OCI-LY1 (cell line): ENCODE measurements at regions not wholly inside any gene's neighbourhood (a gene's known extent, or its start where the extent isn't known, plus 50 kb on each side); places are given as distances from the start of the nearest gene placed in this dataset.

Experiments used
- H2AFZ ChIP-seq: fragments of 200-600 bp; sonication (generic), shearing (Covaris generic); 2 replicates; pipeline ENCODE4 v1.6.0; 2014; ENCODE audit warnings: antibody characterized with exemption, mild to moderate bottlenecking, low read length
- H3F3A ChIP-seq: fragments of 200-600 bp; sonication (generic), shearing (Covaris generic); 2 replicates; pipeline ENCODE4 v1.6.0; 2014; ENCODE audit warnings: mild to moderate bottlenecking, antibody characterized with exemption, low read length, moderate library complexity; ENCODE audit not compliant: insufficient read depth
- H3K27ac ChIP-seq: fragments of 200-600 bp; sonication (generic); 2 replicates; pipeline ENCODE4 v1.5.1; 2014; ENCODE audit warnings: low read length, mixed run types, mild to moderate bottlenecking, low read depth; ENCODE audit not compliant: poor library complexity, severe bottlenecking
- H3K27me3 ChIP-seq: fragments of 200-600 bp; sonication (generic); 2 replicates; pipeline ENCODE4 v1.6.0; 2014; ENCODE audit warnings: antibody characterized with exemption, mild to moderate bottlenecking, low read length, moderate library complexity; ENCODE audit not compliant: insufficient read depth
- H3K36me3 ChIP-seq: fragments of 200-600 bp; sonication (generic); 2 replicates; pipeline ENCODE4 v1.6.1; 2014; ENCODE audit warnings: mild to moderate bottlenecking, antibody characterized with exemption, low read length, moderate library complexity, mixed read lengths; ENCODE audit not compliant: insufficient read depth
- H3K4me1 ChIP-seq: fragments of 200-600 bp; sonication (generic); 2 replicates; pipeline ENCODE4 v1.5.1; 2014; ENCODE audit warnings: mild to moderate bottlenecking, low read length, moderate library complexity; ENCODE audit not compliant: insufficient read depth, severe bottlenecking
- H3K4me2 ChIP-seq: fragments of 200-600 bp; sonication (generic), shearing (Covaris generic); 2 replicates; pipeline ENCODE4 v1.6.1; 2014; ENCODE audit warnings: low read length
- H3K4me3 ChIP-seq: fragments of 200-600 bp; sonication (generic); 2 replicates; pipeline ENCODE4 v1.5.1; 2014; ENCODE audit warnings: low read length, low read depth, mild to moderate bottlenecking, mixed read lengths; ENCODE audit not compliant: poor library complexity, severe bottlenecking
- H3K79me2 ChIP-seq: fragments of 200-600 bp; shearing (Covaris generic); 2 replicates; pipeline ENCODE4 v1.6.1; 2016; ENCODE audit warnings: mixed run types, low read length, mixed read lengths; ENCODE audit not compliant: insufficient read depth
- H3K9ac ChIP-seq: fragments of 200-600 bp; sonication (generic), shearing (Covaris generic); 2 replicates; pipeline ENCODE4 v1.6.1; 2014; ENCODE audit warnings: mild to moderate bottlenecking, low read length, mixed read lengths
- H3K9me2 ChIP-seq: fragments of 200-600 bp; sonication (generic), shearing (Covaris generic); 2 replicates; pipeline ENCODE4 v1.6.1; 2014; ENCODE audit warnings: low read depth, mild to moderate bottlenecking, low read length, mixed read lengths
- H3K9me3 ChIP-seq: fragments of 200-600 bp; shearing (Covaris generic); 2 replicates; pipeline ENCODE4 v1.6.1; 2014; ENCODE audit warnings: low read length, mixed read lengths
- H4K20me1 ChIP-seq: fragments of 200-600 bp; sonication (generic), shearing (Covaris generic); 2 replicates; pipeline ENCODE4 v1.6.0; 2016; ENCODE audit warnings: mild to moderate bottlenecking, low read length; ENCODE audit not compliant: insufficient read depth
- CTCF ChIP-seq: fragments of 200-600 bp; sonication (generic), shearing (Covaris generic); IDR thresholded peaks from 2 replicates; pipeline ENCODE4 v1.5.1; 2017; ENCODE audit warnings: mild to moderate bottlenecking, antibody characterized with exemption, low read length, moderate library complexity, mixed read lengths
- EZH2 ChIP-seq: fragments of 200-600 bp; sonication (generic), shearing (Covaris generic); IDR thresholded peaks from 2 replicates; pipeline ENCODE4 v1.8.0; 2017; ENCODE audit warnings: borderline replicate concordance, mixed run types, mild to moderate bottlenecking, antibody characterized with exemption, low read length, moderate library complexity, mixed read lengths

GRCh38 chr7:121505021-121505420 lies 108.9 kb upstream of the FAM3C start:
- H3K9me3 ChIP-seq, result peaks cover 24% of the 10 kb centered on the region

GRCh38 chr7:121504482-121504881 lies 108.4 kb upstream of the FAM3C start:
- no peaks in the 10 kb centered on the region for H4K20me1 ChIP-seq
- no peaks in the 10 kb centered on the region for H3F3A ChIP-seq
- peaks cover 3% of the 10 kb centered on the region; the same call in 1 of the 2 replicates for H3K36me3 ChIP-seq
- H3K9me2 ChIP-seq, result no peaks in the 10 kb centered on the region
- H2AFZ ChIP-seq, result no peak overlapping the region
- no peak overlapping the region for H3K4me3 ChIP-seq
- no peaks in the 10 kb centered on the region for H3K27me3 ChIP-seq
- H3K79me2 ChIP-seq, result no peaks in the 10 kb centered on the region
- no peaks in the 10 kb centered on the region for H3K4me1 ChIP-seq
- no peak for TF ChIP-seq EZH2
- no peak for TF ChIP-seq CTCF
- no peak overlapping the region for H3K27ac ChIP-seq
- H3K9ac ChIP-seq, result no peak overlapping the region
- peaks cover 19% of the 10 kb centered on the region for H3K9me3 ChIP-seq
- no peak overlapping the region for H3K4me2 ChIP-seq

More at GRCh38 chr7:121505021-121505420, 108.9 kb upstream of the FAM3C start:
- peaks cover 3% of the 10 kb centered on the region; the same call in 1 of the 2 replicates for H3K36me3 ChIP-seq
- H4K20me1 ChIP-seq, result no peaks in the 10 kb centered on the region
- H3K9ac ChIP-seq, result no peak overlapping the region
- no peaks in the 10 kb centered on the region for H3K9me2 ChIP-seq
- no peaks in the 10 kb centered on the region for H3K27me3 ChIP-seq
- no peak for TF ChIP-seq CTCF
- no peaks in the 10 kb centered on the region for H3F3A ChIP-seq
- no peak overlapping the region for H2AFZ ChIP-seq
- no peak overlapping the region for H3K27ac ChIP-seq
- no peaks in the 10 kb centered on the region for H3K79me2 ChIP-seq
- no peak overlapping the region for H3K4me2 ChIP-seq
- no peak overlapping the region for H3K4me3 ChIP-seq
- no peaks in the 10 kb centered on the region for H3K4me1 ChIP-seq

- Histone ChIP-seq H3K9ac (no peak overlapping the region), H3K36me3 (peaks cover 3% of the 10 kb centered on the region; the same call in 1 of the 2 replicates), H3K27me3 (no peaks in the 10 kb centered on the region), H3K9me3 (peaks cover 17% of the 10 kb centered on the region), H3K9me2 (no peaks in the 10 kb centered on the region), H3K79me2 (no peaks in the 10 kb centered on the region), H3K27ac (no peak overlapping the region), H3K4me2 (no peak overlapping the region), H2AFZ (no peak overlapping the region), H3K4me1 (no peaks in the 10 kb centered on the region), H3F3A (no peaks in the 10 kb centered on the region), H3K4me3 (no peak overlapping the region), H4K20me1 (no peaks in the 10 kb centered on the region)
- TF ChIP-seq EZH2 (no peak), CTCF (no peak)
Observed at GRCh38 chr7:121503730-121504129, 107.6 kb upstream of the FAM3C start.
